HEK293 (cell line): ENCODE measurements at regions not wholly inside any gene's neighbourhood (a gene's known extent, or its start where the extent isn't known, plus 50 kb on each side); places are given as distances from the start of the nearest gene placed in this dataset.

Experiments used
- CTCF ChIA-PET: fragments of 350-600 bp; formaldehyde crosslinking; extraction: SDS; loops from one replicate; lab custom pipeline; 2021; ENCODE audit warnings: antibody characterized with exemption; lab: Yijun Ruan, JAX
- POLR2A ChIA-PET: fragments of 300-600 bp; formaldehyde crosslinking; extraction: SDS; loops from one replicate; lab custom pipeline; 2020; ENCODE audit warnings: antibody characterized with exemption, inconsistent platforms; lab: Yijun Ruan, JAX
- H3K27ac ChIP-seq: fragments of 200-500 bp; sonication (Bioruptor generic); 2 replicates; pipeline ENCODE4 v1.5.1; 2014; ENCODE audit warnings: low read depth, low read length, control low read depth, inconsistent platforms; ENCODE audit errors: extremely low read depth
- H3K36me3 ChIP-seq, 2 experiments: fragments of 200-500 bp in 1 of 2; sonication (Bioruptor generic) in 1 of 2; 1 replicate in 1 of 2; 2 replicates in 1 of 2; pipeline ENCODE4 v1.5.1; 2014 to 2017; ENCODE audit warnings: inconsistent platforms in 2 of 2, low read length in 2 of 2; ENCODE audit not compliant: control insufficient read depth in 2 of 2, insufficient read depth in 1 of 2
- H3K4me1 ChIP-seq: fragments of 200-500 bp; sonication (Bioruptor generic); 2 replicates; pipeline ENCODE4 v1.5.1; 2014; ENCODE audit warnings: mild to moderate bottlenecking, low read length, inconsistent platforms; ENCODE audit not compliant: control insufficient read depth, insufficient read depth
- H3K4me3 ChIP-seq: 2 replicates; pipeline ENCODE4 v1.5.1; 2011; ENCODE audit warnings: low read depth, mild to moderate bottlenecking, control low read depth, low read length, moderate library complexity
- H3K9me3 ChIP-seq: fragments of 200-500 bp; sonication (Bioruptor generic); 2 replicates; pipeline ENCODE4 v1.5.1; 2014; ENCODE audit warnings: low read depth, low read length, inconsistent platforms; ENCODE audit not compliant: control insufficient read depth, insufficient read depth
- BCL11A ChIP-seq: fragments of 450-650 bp; formaldehyde crosslinking; IDR thresholded peaks from 2 replicates; pipeline ENCODE4 v1.5.1; 2016; ENCODE audit warnings: low read depth, missing biosample characterization, missing genetic modification characterization
- KLF16 ChIP-seq: fragments of 450-650 bp; formaldehyde crosslinking; IDR thresholded peaks from 2 replicates; pipeline ENCODE4 v1.5.1; 2017; ENCODE audit warnings: missing biosample characterization, missing genetic modification characterization
- WT1 ChIP-seq: fragments of 450-650 bp; formaldehyde crosslinking; IDR thresholded peaks from 2 replicates; pipeline ENCODE4 v1.5.1; 2016; ENCODE audit warnings: missing biosample characterization, missing genetic modification characterization
- ZEB2 ChIP-seq: fragments of 450-650 bp; formaldehyde crosslinking; IDR thresholded peaks from 2 replicates; pipeline ENCODE4 v1.5.1; 2016; ENCODE audit warnings: missing biosample characterization, missing genetic modification characterization
- ZFP41 ChIP-seq: fragments of 450-650 bp; formaldehyde crosslinking; IDR thresholded peaks from 2 replicates; pipeline ENCODE4 v1.5.1; 2016; ENCODE audit warnings: missing biosample characterization, missing genetic modification characterization, borderline replicate concordance
- ZNF133 ChIP-seq: fragments of 450-650 bp; formaldehyde crosslinking; IDR thresholded peaks from 2 replicates; pipeline ENCODE4 v1.5.1; 2016; ENCODE audit warnings: missing biosample characterization, missing genetic modification characterization
- ZNF202 ChIP-seq: fragments of 450-650 bp; formaldehyde crosslinking; IDR thresholded peaks from 2 replicates; pipeline ENCODE4 v1.5.1; 2016; ENCODE audit warnings: missing biosample characterization, missing genetic modification characterization, borderline replicate concordance
- ZNF248 ChIP-seq: fragments of 450-650 bp; formaldehyde crosslinking; IDR thresholded peaks from 2 replicates; pipeline ENCODE4 v1.5.1; 2017; ENCODE audit warnings: missing biosample characterization, missing genetic modification characterization
- ZNF292 ChIP-seq: fragments of 450-650 bp; formaldehyde crosslinking; IDR thresholded peaks from 2 replicates; pipeline ENCODE4 v1.5.1; 2016; ENCODE audit warnings: low read depth, missing biosample characterization, missing genetic modification characterization, borderline replicate concordance
- ZNF501 ChIP-seq: fragments of 450-650 bp; formaldehyde crosslinking; IDR thresholded peaks from 2 replicates; pipeline ENCODE4 v1.5.1; 2016; ENCODE audit warnings: missing biosample characterization, missing genetic modification characterization
- ZNF660 ChIP-seq: fragments of 450-650 bp; IDR thresholded peaks from 2 replicates; pipeline ENCODE4 v1.5.1; 2018; ENCODE audit warnings: missing biosample characterization, mild to moderate bottlenecking, missing genetic modification characterization
- ZNF747 ChIP-seq: fragments of 450-650 bp; formaldehyde crosslinking; IDR thresholded peaks from 2 replicates; pipeline ENCODE4 v1.5.1; 2016; ENCODE audit warnings: missing biosample characterization, missing genetic modification characterization
- TF ChIP-seq, protein P1 (sequence below): fragments of 450-650 bp; formaldehyde crosslinking; IDR thresholded peaks from 2 replicates; pipeline ENCODE4 v1.5.1; 2016; ENCODE audit warnings: missing biosample characterization, missing genetic modification characterization
- TF ChIP-seq, protein P2 (sequence below): fragments of 450-650 bp; formaldehyde crosslinking; IDR thresholded peaks from 2 replicates; pipeline ENCODE4; 2016; ENCODE audit warnings: missing biosample characterization, missing genetic modification characterization
- TF ChIP-seq, protein P3 (sequence below): fragments of 450-650 bp; formaldehyde crosslinking; IDR thresholded peaks from 2 replicates; pipeline ENCODE4 v1.5.1; 2016; ENCODE audit warnings: missing biosample characterization, missing genetic modification characterization
- TF ChIP-seq, protein P4 (sequence below): fragments of 450-650 bp; formaldehyde crosslinking; IDR thresholded peaks from 2 replicates; pipeline ENCODE4 v1.5.1; 2017; ENCODE audit warnings: missing biosample characterization, missing genetic modification characterization

DNA sequence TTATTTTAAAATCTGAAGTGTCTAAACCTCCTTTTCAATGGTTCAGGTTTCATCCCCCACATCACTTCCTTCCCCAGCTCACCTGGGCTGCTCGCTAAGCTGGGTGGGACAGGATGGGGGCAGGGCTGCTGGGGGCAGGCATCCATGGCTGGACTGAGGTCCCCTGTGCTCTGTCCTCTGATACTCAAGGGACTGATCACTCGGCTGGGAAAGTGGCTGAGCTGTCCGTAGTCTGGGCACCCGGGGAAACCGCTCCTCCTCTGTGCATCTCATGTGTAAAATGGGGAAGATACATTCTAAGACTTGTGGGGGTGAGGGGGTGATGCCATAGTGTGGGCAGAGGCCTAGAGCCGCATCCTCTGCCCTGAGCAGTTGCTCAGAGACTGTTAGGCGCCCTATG is 411.2 kb downstream of the MATN1 start (continued):
- TF ChIP-seq, protein P1, sequence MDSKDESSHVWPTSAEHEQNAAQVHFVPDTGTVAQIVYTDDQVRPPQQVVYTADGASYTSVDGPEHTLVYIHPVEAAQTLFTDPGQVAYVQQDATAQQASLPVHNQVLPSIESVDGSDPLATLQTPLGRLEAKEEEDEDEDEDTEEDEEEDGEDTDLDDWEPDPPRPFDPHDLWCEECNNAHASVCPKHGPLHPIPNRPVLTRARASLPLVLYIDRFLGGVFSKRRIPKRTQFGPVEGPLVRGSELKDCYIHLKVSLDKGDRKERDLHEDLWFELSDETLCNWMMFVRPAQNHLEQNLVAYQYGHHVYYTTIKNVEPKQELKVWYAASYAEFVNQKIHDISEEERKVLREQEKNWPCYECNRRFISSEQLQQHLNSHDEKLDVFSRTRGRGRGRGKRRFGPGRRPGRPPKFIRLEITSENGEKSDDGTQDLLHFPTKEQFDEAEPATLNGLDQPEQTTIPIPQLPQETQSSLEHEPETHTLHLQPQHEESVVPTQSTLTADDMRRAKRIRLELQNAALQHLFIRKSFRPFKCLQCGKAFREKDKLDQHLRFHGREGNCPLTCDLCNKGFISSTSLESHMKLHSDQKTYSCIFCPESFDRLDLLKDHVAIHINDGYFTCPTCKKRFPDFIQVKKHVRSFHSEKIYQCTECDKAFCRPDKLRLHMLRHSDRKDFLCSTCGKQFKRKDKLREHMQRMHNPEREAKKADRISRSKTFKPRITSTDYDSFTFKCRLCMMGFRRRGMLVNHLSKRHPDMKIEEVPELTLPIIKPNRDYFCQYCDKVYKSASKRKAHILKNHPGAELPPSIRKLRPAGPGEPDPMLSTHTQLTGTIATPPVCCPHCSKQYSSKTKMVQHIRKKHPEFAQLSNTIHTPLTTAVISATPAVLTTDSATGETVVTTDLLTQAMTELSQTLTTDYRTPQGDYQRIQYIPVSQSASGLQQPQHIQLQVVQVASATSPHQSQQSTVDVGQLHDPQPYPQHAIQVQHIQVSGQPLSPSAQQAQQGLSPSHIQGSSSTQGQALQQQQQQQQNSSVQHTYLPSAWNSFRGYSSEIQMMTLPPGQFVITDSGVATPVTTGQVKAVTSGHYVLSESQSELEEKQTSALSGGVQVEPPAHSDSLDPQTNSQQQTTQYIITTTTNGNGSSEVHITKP = no peak
- TF ChIP-seq, protein P2, sequence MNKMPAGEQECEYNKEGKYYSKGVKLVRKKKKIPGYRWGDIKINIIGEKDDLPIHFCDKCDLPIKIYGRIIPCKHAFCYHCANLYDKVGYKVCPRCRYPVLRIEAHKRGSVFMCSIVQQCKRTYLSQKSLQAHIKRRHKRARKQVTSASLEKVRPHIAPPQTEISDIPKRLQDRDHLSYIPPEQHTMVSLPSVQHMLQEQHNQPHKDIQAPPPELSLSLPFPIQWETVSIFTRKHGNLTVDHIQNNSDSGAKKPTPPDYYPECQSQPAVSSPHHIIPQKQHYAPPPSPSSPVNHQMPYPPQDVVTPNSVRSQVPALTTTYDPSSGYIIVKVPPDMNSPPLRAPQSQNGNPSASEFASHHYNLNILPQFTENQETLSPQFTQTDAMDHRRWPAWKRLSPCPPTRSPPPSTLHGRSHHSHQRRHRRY (tag by site-specific recombination) = no peak
- no peak for TF ChIP-seq ZNF501 (tag by site-specific recombination)
- TF ChIP-seq ZNF292 (tag by site-specific recombination) = no peak
- TF ChIP-seq KLF16 (tag by site-specific recombination) = no peak
- TF ChIP-seq ZFP41 (tag by site-specific recombination) = no peak
- no peak for TF ChIP-seq ZNF248

DNA sequence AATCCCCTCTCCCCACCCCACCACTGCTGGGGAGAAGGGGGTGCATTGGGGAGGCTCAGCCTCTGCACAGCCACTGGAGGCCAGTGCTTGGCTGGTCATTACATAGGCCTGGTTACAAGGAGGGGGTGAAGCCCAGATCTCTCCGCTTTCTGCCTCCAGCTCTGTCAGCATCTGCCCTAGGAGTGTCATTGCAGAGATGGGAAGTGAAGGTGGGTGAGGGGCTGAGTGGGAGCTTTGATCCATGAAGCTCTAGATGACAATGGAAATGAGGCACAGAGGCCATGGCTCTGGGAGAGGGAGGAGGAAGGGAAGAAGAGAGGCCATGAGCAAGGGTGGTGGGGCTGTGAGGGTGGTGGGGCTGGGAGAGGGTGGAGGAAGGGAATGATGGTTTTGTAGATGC is 411.6 kb downstream of the MATN1 start:
- CTCF ChIA-PET = interaction anchor here (0.5 kb wide), 1 partner anchor 488 kb away, joined by 4 read pairs; no protein-coding TSS in a partner anchor
- Histone ChIP-seq H3K9me3 (no peaks in the 10 kb centered on the region), H3K4me3 (no peak overlapping the region), H3K27ac (no peak overlapping the region), H3K36me3 (no peaks in the 10 kb centered on the region), H3K4me1 (no peaks in the 10 kb centered on the region)
- POLR2A ChIA-PET = no interaction called here
- TF ChIP-seq, protein P3, sequence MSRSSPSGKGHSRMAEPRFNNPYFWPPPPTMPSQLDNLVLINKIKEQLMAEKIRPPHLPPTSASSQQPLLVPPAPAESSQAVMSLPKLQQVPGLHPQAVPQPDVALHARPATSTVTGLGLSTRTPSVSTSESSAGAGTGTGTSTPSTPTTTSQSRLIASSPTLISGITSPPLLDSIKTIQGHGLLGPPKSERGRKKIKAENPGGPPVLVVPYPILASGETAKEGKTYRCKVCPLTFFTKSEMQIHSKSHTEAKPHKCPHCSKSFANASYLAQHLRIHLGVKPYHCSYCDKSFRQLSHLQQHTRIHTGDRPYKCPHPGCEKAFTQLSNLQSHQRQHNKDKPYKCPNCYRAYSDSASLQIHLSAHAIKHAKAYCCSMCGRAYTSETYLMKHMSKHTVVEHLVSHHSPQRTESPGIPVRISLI = no peak
- no peak for TF ChIP-seq ZNF133 (tag by site-specific recombination)
- no peak for TF ChIP-seq BCL11A (tag by site-specific recombination)
- TF ChIP-seq ZNF747 (tag by site-specific recombination) = no peak

DNA sequence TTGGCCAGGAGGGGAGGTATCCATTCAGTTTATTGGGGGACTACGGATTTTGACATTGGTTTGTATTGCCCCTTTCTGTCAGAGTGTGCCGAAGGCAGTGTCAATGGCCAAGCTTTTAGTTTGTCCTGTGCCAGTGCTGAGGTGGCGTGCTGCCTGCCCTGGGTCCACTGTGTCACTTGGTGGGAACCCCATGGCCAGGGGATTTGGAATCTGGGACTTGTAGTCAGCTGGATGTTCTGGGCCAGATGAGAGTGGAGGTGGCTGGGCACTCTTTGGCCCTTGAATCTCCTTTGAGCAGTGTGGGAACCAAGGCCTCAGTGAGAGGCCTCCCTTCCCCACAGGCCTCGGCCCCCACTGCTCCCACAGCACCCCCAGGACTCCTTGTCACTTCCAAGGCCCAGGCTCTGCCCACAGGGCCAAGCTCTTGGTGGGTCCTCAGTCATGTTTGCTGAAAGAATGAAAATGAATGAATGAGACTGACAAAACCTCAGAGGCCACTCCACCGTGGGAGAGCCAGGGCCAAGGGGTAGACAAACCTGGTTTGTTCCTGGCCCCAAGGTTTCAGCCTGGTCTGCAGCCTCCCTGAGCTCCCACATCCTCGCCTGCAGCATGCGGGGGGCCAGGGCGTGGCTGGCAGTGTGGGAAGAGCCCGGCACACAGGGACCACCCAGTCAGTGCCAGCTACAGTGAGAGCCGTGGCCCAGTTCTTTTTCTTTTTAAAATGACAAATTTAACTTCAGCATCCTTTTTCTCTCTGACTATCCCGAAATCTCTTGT is 412.2 kb downstream of the MATN1 start:
- H3K27ac ChIP-seq = no peak overlapping the region
- no peaks in the 10 kb centered on the region for H3K36me3 ChIP-seq
- no peak overlapping the region for H3K4me3 ChIP-seq
- POLR2A ChIA-PET = no interaction called here
- no peaks in the 10 kb centered on the region for H3K9me3 ChIP-seq
- CTCF ChIA-PET = interaction anchor here (0.9 kb wide), 1 partner anchor 69 kb away, joined by 3 read pairs; no protein-coding TSS in a partner anchor
- H3K4me1 ChIP-seq = no peaks in the 10 kb centered on the region
- no peak for TF ChIP-seq ZNF202
- TF ChIP-seq ZNF660 (tag by site-specific recombination) = no peak
- TF ChIP-seq, protein P4, sequence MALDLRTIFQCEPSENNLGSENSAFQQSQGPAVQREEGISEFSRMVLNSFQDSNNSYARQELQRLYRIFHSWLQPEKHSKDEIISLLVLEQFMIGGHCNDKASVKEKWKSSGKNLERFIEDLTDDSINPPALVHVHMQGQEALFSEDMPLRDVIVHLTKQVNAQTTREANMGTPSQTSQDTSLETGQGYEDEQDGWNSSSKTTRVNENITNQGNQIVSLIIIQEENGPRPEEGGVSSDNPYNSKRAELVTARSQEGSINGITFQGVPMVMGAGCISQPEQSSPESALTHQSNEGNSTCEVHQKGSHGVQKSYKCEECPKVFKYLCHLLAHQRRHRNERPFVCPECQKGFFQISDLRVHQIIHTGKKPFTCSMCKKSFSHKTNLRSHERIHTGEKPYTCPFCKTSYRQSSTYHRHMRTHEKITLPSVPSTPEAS = no peak
- TF ChIP-seq ZEB2 (tag by site-specific recombination) = no peak
- no peak for TF ChIP-seq WT1 (tag by site-specific recombination)
